Upper lobe of left lung (tissue), 4 donors: ENCODE measurements at regions not wholly inside any gene's neighbourhood (a gene's known extent, or its start where the extent isn't known, plus 50 kb on each side); places are given as distances from the start of the nearest gene placed in this dataset.

Experiments
- EP300 ChIP-seq, 4 donors: sonication (generic); formaldehyde crosslinking; IDR thresholded peaks; one replicate each; pipeline ENCODE4 v1.5.1; 2017; ENCODE audit warnings: antibody characterized with exemption in 4 of 4, control low read depth in 2 of 4
- POLR2A ChIP-seq, 4 donors: fragments of 450-650 bp; IDR thresholded peaks; one replicate each; pipeline ENCODE4 v1.5.1; 2016 to 2017; ENCODE audit warnings: antibody characterized with exemption in 4 of 4, mild to moderate bottlenecking in 2 of 4
- TF ChIP-seq, protein P1 (sequence below), 6 experiments: fragments of 450-650 bp in 4 of 6; fragments of 200-600 bp in 2 of 6; sonication (generic) in 2 of 6; IDR thresholded peaks; one replicate each; pipeline ENCODE4 v1.5.1; 2016 to 2019; ENCODE audit warnings: antibody characterized with exemption in 6 of 6

DNA sequence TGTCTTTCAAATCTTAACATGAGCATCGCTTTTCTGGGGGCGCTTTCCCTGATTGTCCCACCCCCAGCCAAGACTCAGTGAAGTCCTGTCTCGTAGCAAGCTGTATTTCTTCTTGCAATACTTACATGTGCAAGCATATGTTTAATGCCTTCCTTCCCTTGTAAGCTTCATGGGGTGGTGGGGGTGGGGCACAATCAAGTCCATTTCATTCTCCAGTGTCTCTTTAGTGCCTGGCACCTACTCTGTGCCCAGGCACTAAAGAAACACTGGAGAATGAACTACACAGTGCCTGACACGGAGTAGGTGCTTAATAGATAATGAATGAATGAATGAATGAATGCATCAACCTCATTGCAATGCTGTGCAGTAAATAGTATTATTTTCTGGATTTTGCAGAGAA, 143.1 kb downstream of the PLPP3 start:
- TF ChIP-seq, protein P1, sequence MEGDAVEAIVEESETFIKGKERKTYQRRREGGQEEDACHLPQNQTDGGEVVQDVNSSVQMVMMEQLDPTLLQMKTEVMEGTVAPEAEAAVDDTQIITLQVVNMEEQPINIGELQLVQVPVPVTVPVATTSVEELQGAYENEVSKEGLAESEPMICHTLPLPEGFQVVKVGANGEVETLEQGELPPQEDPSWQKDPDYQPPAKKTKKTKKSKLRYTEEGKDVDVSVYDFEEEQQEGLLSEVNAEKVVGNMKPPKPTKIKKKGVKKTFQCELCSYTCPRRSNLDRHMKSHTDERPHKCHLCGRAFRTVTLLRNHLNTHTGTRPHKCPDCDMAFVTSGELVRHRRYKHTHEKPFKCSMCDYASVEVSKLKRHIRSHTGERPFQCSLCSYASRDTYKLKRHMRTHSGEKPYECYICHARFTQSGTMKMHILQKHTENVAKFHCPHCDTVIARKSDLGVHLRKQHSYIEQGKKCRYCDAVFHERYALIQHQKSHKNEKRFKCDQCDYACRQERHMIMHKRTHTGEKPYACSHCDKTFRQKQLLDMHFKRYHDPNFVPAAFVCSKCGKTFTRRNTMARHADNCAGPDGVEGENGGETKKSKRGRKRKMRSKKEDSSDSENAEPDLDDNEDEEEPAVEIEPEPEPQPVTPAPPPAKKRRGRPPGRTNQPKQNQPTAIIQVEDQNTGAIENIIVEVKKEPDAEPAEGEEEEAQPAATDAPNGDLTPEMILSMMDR (IDR thresholded peaks at IDR 0.05) = no peak
- TF ChIP-seq POLR2A (IDR thresholded peaks at IDR 0.05) (no peak), EP300 (IDR thresholded peaks at IDR 0.05) (no peak)
